HG02970 (cell line): ENCODE measurements at regions not wholly inside any gene's neighbourhood (a gene's known extent, or its start where the extent isn't known, plus 50 kb on each side); places are given as distances from the start of the nearest gene placed in this dataset.
"Not testable (repeated sequence)": the region's sequence is repeated elsewhere in the genome, so short reads cannot be mapped to it uniquely, and the experiment has no call there.

Experiments
- ATAC-seq: cut with Tn5 transposase; IDR thresholded peaks from one replicate; pipeline ENCODE4 v1.9.1; 2021; ENCODE audit warnings: mild to moderate bottlenecking, moderate library complexity, moderate number of reproducible peaks; ENCODE audit not compliant: unreplicated experiment, low FRiP score

DNA sequence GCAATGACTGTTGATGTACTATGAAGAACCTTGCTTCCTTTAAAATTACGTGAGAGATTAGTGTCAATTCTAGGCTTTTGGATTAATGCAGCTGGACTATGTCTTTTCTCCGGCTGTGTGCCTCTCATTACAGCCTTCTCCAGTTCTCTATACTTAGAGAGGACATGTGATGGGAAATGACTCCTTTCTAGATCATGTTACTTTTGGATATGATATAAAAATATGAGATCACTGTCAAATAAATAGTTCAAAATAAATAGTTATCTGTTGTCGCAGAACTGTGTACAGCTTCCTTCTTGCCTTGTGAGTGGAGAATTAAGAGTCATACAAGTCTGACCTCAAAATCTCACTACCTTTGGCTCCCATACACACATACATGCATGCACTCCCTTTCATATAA, 592.4 kb downstream of the DIPK2A start:
- no peak for ATAC-seq

DNA sequence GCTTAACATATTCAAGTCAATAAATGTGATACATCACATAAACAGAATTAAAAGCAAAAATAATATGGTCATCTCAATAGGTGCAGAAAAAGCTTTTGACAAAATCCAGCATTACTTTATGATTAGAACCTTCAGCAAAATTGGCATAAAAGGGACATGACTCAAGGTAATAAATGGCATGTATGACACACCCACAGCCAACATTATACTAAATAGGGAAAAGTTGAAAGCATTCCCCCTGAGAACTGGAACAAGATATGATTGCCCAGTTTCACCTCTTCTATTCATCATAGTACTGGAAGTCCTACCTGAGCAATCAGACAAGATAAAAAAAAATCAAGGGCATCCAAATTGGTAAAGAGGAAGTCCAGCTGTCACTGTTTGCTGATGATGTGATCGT, 594.7 kb downstream of the DIPK2A start:
- ATAC-seq = no peak

DNA sequence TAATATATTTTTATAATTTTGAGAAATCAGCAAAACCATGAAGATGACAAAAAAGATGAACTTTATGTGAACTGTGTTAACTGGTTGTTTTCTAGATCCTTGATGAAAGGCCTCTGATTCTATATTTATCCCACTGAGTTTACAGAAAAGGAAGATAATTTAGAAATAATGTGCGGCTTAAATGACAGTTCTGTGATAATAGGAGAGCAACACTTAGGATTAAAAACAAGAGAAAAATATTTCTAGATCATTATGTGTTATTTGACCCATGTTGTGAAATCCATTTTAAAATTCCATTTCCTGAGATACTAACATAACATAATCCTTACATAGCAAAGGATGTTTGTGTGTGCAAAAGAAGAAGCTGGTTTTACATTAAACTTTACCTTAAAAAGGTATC, 598.0 kb downstream of the DIPK2A start:
- ATAC-seq = no peak

DNA sequence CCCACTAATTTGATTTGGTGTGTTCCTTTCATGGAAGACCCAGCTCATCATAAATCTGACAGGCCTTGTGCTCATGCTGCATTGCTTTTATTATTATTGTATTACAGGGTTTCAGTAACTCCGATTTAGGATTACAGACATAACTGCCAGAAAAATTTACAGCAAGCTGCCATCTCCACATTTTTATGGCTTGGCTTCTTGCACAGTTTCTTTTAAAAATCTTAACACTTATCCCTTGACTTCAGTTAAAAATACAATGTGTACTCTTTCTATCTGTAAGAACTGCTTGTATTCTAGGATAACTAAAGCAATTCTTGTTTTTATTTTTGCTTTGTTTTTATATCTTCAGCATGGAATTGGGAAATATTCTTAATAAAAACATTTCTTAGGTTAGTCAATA, 612.2 kb downstream of the DIPK2A start:
- ATAC-seq = no peak

DNA sequence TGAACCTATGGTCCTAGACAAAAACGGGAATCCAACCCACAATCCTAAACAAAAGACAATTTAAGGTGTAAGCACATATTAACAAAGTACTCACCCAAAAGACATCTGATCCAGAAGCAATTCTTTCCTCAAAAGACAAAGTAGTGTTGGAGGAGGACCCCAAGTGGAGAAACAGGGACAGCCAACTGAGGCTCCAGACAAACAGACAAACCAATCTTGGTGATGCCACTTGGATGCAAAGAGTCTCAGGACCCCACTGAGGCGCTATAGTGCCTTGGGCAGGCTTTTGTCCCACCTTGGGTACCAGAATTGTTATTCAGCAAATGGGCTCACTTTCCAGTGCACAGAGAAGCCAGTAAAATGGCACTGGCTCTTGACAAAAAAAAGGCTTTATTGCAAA, 613.8 kb downstream of the DIPK2A start:
- ATAC-seq = no peak

DNA sequence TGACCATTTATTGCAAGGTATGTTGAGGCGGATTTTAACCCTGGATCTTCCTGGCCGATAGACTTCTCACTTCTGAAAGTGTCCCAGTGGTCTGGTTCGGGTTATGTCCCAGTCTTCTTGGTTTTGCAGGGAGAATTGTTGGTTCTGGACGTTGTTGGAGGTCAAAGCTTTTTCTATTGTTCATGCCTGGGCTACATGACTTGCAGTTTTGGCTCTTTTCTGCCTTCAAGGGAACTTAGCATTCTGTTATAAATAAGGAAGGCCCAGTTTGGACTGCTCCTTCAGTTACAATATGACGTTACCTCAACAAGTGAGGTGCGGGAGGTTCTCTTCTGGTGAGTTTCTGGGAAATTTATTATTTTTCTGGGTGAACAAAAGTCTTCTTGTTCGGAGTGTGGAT, 614.3 kb downstream of the DIPK2A start:
- ATAC-seq = no peak

DNA sequence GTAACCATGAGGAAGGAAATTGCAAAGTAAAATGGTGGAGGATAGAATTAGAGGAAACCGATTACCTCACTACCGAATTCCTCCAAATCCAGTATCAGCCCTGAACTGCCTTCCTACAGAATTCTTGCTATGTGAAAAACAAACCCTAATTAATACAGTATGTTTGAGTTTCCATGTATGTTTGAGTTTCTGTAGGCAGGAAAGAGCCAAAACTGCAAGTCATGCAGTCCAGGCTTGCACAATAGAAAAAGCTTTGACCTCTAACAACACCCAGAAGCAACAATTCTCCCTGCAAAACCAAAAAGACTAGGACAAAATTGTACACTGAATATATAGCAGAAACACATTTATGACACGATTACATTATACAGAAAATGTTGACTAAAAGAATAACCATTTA, 614.8 kb downstream of the DIPK2A start:
- ATAC-seq = no peak

DNA sequence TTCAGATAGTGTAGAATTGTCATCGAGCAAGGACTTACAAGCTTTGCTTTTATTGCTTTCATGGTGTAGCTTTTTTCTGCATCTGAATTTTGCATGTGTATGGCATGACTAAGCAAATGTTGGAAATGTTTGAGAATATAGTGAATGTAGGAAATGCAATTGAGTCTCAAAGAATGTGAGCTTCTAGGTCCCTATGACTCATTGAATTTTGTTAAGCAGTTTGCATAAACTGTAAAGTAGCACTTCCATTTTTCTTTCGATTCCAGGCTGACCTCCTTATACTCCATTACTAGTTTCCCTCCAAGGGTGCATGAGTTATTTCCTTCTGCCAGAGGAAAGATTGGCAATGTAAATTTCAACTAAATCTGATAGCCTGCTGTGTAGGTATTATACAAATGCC, 619.2 kb downstream of the DIPK2A start:
- ATAC-seq = no peak

DNA sequence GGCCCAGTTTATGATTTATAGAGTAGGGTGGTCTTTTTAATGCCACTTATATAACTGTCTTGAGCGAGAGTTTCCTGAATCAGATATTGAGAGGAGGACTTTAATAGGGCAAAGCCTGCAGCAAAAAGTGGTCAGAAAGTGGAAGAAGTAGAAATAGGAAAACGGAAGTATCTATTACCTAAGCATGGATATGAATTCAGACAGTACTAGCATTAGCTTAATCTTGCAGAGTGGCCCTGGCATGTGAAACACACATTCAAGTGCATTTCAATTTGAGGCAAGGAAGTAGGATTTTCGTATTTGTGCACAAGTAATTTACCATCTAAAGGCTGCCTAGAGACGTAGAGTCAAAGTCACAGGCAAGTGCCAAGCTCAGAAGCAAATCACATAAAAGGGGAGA, 622.3 kb downstream of the DIPK2A start:
- ATAC-seq = no peak

DNA sequence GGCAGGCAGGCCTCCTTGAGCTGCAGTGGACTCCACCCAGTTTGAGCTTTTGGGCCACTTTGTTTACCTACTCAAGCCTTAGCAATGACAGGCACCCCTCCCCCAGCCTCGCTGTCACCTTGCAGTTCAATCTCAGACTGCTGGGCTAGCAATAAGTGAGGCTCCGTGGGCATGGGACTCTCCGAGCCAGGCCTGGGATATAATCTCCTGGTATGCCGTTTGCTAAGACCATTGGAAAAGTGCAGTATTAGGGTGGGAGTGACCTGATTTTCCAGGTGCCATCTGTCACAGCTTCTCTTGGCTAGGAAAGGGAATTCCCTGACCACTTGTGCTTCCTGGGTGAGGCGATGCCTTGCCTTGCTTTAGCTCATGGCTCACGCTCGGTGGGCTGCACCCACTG, 648.6 kb downstream of the DIPK2A start:
- not testable (repeated sequence) for ATAC-seq

DNA sequence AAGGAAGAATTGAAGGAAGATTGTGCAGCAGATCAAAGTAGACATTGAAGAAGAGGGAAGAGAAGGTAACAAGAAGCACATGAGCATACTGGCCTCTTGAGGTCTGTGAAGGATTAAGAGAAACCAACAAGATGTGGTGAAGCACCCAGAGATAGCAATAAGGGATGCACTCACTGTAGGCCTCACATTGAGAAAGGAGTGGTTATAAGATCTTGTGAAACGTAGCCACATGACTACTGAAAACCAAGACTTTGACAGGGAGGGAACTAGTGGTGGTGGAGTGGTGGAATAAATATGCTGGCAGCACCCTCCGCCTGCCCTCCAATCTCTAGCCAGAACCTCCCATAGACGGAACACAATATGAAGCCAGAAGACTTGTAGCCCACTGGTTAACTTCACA, 651.2 kb downstream of the DIPK2A start:
- ATAC-seq = no peak

DNA sequence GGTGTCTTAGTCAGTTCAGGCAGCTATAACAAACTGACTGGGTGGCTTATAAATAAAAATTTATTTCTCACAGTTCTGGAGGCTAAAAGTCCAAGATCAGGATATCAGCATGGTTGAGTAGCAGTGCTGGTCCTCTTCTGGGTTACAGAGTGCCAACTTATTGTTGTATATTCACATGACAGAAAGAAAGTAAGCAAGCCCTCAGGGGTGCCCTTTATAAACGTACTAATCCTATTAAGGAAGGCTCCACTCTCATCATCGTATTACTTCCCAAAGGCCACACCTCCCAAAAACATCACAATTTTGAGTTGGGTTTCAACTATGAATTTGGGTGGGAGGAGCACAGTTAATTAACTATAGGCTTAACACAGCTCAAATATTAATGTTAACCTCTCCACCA, 653.0 kb downstream of the DIPK2A start:
- no peak for ATAC-seq

DNA sequence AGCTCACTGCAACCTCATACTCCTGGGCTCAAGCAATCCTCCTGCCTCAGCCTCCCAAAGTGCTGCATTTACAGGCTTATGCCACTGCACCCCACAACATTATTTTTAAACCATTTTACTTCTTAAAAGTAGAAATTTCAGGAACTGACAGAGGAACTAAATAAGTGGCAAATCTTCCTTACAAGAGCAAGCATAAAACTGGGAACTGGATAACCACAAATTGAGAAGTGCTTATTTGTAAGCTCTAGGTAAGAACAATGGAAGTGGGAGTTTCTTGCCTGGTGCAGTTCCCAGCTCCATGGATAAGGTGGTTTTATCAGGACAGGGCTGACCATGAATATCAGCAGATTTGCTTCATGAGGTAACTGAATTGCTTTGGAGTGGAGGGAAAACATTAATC, 655.2 kb downstream of the DIPK2A start:
- ATAC-seq = no peak

DNA sequence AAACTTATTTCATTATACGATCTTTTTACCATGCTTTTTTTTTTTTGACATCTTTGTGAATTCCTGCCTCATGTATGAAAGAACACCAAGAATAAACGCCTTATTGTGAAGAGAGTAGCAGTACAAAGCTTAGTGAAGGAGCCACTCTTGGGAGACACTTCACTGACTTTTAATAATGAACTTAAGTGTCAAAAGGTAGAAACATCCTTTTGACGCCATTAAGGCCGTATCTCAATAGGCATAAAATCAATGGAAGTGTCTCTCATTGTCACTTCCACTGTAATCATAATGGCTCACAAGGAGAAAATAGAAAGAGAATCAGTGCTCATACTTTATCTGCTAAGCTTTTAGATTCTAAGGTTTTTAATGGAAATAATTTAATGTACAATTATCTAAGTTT, 657.8 kb downstream of the DIPK2A start:
- ATAC-seq = no peak

DNA sequence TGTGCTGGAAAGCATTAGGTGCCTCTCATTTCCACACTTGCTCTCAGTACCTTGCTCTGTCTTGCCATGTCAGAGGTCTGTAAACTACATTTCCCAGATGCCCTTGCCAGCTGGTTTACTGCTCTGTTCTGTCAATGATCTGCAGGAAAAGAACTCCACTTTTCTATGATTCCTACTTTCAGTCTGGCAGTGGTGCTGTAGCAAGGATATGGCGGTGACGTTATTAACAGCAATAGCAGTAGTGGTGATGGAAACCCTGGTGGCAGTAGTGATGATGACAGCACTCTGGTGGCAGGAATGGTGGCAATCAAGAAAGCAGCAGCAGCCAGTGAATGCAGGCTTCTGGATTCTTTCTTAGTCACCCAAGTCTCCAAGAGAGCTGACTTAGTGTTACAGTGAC, 665.2 kb downstream of the DIPK2A start:
- ATAC-seq = no peak

DNA sequence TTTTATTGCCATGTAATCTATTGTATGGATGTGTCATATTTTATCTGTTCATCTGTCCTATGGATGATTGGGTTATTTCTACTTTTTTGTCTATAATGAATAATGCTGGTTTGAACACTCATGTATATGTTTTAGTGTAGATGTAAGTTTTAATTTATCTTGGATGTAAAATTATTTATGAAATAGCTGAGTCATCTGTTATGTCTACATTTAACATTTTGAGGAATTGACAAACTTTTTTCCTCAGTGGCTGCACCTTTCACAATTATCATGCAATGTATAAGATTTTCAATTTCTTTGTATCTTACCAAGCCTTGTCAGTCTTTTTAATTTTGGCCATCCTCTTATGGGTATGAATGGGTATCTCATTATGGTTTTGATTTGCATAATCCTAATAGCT, 666.4 kb downstream of the DIPK2A start:
- ATAC-seq = no peak

DNA sequence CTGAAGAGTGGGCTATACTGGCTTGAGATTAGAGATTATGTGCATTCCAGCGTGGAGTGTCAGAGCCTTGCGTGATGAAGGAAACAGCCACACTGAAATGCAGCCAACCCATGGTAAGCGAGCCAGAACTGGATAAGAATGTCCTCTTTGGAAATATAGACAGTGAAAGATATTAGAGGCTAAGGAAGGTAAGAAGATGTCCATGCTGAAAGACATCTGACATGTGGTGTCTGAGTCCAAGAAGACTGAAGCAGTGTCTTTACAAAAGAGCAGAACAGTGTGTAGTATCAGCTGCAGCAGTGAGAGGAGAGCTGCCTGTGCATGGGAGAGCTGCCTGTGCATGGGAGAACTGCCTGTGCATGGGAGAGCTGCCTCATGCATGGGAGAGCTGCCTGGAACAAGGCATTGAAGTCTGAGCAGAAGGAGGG, 672.2 kb downstream of the DIPK2A start:
- no peak for ATAC-seq

DNA sequence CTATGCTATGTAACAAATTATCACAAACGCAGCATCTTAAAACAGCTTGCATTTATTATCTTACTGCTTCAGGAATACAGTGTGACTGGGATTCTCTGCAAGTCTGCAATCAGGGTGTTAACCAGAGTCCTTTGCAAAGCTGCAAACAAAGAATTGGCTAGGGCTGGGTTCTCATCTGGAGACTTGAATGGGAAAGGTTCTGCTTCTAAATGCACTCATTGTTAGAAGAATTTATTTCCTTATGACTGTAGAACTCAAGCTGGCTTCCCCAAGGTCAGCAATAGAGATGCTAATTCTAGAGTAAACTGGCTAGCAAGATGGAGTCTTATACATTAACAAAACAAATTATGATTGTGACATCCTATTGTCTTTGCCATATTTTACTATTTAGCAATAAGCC, 673.7 kb downstream of the DIPK2A start:
- ATAC-seq = no peak

DNA sequence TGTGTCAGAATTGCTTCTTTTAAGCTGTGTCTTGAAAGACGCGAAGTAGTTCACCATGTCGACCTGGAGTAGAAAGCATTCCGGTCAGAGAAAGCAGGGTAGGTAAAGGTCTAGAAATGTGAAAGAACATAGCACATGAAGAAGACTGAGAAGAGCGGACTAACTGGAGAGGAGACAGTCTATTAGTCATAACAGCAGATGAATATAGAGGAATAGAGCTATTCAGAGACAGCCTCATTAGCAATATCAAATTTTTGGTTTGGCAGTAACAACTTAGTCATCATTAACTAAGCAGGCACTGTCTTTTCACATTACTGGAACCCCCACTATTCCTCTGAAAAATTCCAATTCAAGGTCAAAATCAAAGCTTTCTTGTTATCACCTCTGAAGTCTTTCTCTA, 678.8 kb downstream of the DIPK2A start:
- ATAC-seq = no peak

DNA sequence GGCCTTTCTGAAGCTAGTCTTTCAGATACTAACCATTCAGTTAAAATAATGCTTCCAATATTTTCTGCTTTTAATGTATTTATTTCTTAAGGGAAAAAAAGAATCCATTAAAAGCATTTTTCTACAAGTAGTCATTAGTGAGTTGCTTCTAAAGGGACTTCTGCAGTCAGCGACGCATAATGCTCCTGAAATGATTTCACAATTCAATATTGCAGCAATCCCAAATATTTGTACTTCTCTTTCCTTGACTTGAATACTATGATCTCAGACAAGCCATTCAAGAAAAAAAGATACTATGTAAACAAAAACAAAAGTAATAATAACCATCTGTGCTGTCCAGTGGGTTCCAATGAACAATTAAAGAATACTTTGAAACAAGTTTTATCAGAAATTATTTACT, 681.0 kb downstream of the DIPK2A start:
- ATAC-seq = no peak

DNA sequence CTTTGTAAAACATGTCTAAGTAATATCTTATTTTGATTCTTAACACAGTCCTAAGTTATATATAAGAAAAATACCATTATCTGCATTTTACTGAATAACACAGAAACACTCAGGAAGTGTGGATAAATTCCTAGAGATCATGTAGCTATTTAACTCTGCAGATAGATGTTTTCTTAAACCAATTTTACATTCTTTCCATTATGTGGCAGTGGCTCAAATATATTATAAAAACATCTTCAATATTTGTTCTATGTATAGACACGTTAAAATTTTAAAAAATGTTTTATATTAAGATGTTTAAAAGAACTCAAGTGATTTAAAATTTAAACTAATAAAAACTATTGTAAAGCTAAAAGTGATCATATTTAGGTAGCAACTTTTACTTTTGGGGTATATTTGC, 683.8 kb downstream of the DIPK2A start:
- no peak for ATAC-seq

DNA sequence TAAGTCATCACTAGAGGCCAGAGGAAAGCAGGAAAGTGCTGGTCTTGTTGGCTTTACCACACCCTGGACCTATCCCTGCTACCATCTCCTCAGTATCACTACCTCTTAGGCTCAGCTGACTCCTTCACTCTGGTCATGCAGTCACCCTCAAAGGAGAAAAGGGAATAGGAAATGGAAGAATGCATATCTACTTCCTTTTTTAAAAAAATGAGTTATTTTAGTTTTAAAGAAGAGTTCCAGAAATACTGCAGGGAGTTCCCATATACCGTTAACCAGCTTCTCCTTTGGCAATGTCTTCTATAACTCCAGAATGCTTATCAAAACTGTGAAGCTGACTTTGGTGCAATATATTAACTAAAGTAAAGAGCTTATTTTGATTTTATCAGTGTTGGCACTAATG, 688.6 kb downstream of the DIPK2A start:
- no peak for ATAC-seq

DNA sequence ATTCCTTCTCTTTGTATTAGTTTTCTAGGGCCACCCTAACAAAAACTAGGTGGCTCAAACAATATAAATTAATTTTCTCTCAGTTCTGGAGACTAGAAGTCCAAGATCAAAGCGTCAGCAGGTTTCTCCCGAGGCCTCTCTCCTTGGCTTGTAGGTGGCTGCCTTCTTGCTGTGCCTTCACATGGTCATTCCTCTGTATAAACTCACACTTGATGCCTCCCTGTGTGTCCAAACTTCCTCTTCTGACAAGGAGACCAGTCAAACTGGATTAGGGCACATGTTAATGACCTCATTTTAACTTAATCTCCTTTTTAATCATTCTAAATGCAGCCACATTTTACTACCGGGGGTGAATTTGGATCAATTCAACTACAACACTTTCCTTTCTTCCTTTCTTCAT, 691.1 kb downstream of the DIPK2A start:
- ATAC-seq = no peak
